ENCODE measurements at regions not wholly inside any gene's neighbourhood (a gene's known extent, or its start where the extent isn't known, plus 50 kb on each side); places are given as distances from the start of the nearest gene placed in this dataset.

- ATAC-seq (no peak), FAIRE-seq (no peak), DNase-seq (ENCODE audit: low read depth, low spot score) (no peak)
- SMC1A ChIA-PET (ENCODE audit: uncharacterized antibody, unreplicated experiment) = no interaction called here
- Histone ChIP-seq H4K20me1 (ENCODE audit: control insufficient read depth, insufficient read depth) (no peaks in the 10 kb centered on the region), H3K4me3 (no peak overlapping the region), H3K9ac (ENCODE audit: control insufficient read depth, insufficient read depth, low read length) (no peak overlapping the region), H3K4me1 (ENCODE audit: control insufficient read depth, insufficient read depth, low read length) (no peaks in the 10 kb centered on the region), H2AFZ (ENCODE audit: control insufficient read depth, low read depth, low read length) (no peak overlapping the region), H3K9me3 (replicated peaks; ENCODE audit: control insufficient read depth, insufficient read depth, low read length) (no peaks in the 10 kb centered on the region), H3K27ac (ENCODE audit: control insufficient read depth, insufficient read depth) (no peak overlapping the region), H3K36me3 (ENCODE audit: control insufficient read depth in 2 of 2, insufficient read depth in 2 of 2, low read length in 1 of 2) (no peaks in the 10 kb centered on the region), H3K27me3 (replicated peaks in 1 of 2; ENCODE audit: control insufficient read depth in 2 of 2, insufficient read depth in 2 of 2, low read length in 1 of 2) (no peaks in the 10 kb centered on the region), H3K79me2 (ENCODE audit: control insufficient read depth, insufficient read depth, low read length) (no peaks in the 10 kb centered on the region), H3K4me2 (ENCODE audit: control insufficient read depth, insufficient read depth) (no peak overlapping the region)
- no peak for TF ChIP-seq SMARCA5 (IDR thresholded peaks at IDR 0.05)
- no peak for TF ChIP-seq NKRF (conservative IDR thresholded peaks at IDR 0.05)
- TF ChIP-seq NR2F1 (conservative IDR thresholded peaks at IDR 0.05) = no peak
- TF ChIP-seq BHLHE40 (IDR thresholded peaks at IDR 0.05; ENCODE audit: borderline replicate concordance in 1 of 2, low read depth in 2 of 2, low read length in 1 of 2) = no peak
- no peak for TF ChIP-seq MYC (IDR thresholded peaks at IDR 0.05; ENCODE audit: insufficient read depth, insufficient read length, insufficient replicate concordance, low read length, severe bottlenecking)
- TF ChIP-seq CHD1 (IDR thresholded peaks at IDR 0.05; ENCODE audit: low read depth, low read length) = no peak
- no peak for TF ChIP-seq LARP7 (IDR thresholded peaks at IDR 0.05)
- CTCF ChIA-PET = no interaction called here
- RAD21 ChIA-PET (ENCODE audit: unreplicated experiment) = no interaction called here
- intact Hi-C loops (cut with micrococcal nuclease; ENCODE audit: unreplicated experiment) (no loop called here), in situ Hi-C loops (cut with MboI) (no loop called here)
- no TSS peak for BruUV-seq (replicated peaks)
- 6% methylated on average over 3 of the region's 3 CpGs for WGBS (ENCODE audit: insufficient coverage, insufficient replicate concordance, low lambda C conversion rate, missing lambda C conversion rate)
- POLR2A ChIA-PET = no interaction called here
Observed at GRCh38 chr19:16015805-16016173, 60.5 kb upstream of the TPM4 start.
